Mucosa of stomach (tissue), 1 donor: ENCODE measurements at regions not wholly inside any gene's neighbourhood (a gene's known extent, or its start where the extent isn't known, plus 50 kb on each side); places are given as distances from the start of the nearest gene placed in this dataset.

Experiments used
- H3K27me3 ChIP-seq: one replicate; pipeline ENCODE4 v1.7.0; 2013; ENCODE audit warnings: mild to moderate bottlenecking, low read length; ENCODE audit not compliant: control insufficient read depth, insufficient read depth
- H3K36me3 ChIP-seq: one replicate; pipeline ENCODE4 v1.7.0; 2013; ENCODE audit warnings: low read length; ENCODE audit not compliant: control insufficient read depth, insufficient read depth
- H3K4me1 ChIP-seq: one replicate; pipeline ENCODE4 v1.7.0; 2013; ENCODE audit warnings: mild to moderate bottlenecking, low read length; ENCODE audit not compliant: control insufficient read depth, insufficient read depth
- H3K4me3 ChIP-seq: one replicate; pipeline ENCODE4 v1.7.0; 2013; ENCODE audit warnings: low read length
- H3K9ac ChIP-seq: one replicate; pipeline ENCODE4 v1.7.0; 2013; ENCODE audit warnings: mild to moderate bottlenecking, low read length, moderate library complexity
- H3K9me3 ChIP-seq: one replicate; pipeline ENCODE4 v1.7.0; 2013; ENCODE audit warnings: mild to moderate bottlenecking, low read length, moderate library complexity; ENCODE audit not compliant: control insufficient read depth
- donor health status: Pancreatic carcinoma.

DNA sequence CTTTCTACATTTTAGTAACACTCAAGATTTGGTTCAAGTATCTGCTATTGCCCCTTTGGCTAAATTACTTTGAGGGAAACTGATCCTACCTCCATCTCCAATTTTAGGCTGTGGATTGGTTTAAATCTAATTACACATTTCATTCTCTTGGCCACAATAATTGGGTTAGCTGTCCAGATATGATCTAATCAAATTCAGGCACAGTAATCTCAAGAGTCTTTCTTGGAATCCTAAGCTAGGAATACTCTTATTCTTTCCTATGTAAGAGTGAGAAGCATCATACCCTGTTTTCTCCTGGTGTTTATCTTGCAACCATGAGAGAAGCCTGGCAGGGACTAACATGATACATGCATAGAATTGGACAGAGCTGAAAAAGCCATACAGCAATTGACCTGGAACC, 300.4 kb upstream of the MARCKS start:
- Histone ChIP-seq H3K9ac (no peak overlapping the region), H3K9me3 (no peaks in the 10 kb centered on the region), H3K36me3 (no peaks in the 10 kb centered on the region), H3K27me3 (no peaks in the 10 kb centered on the region), H3K4me3 (no peak overlapping the region), H3K4me1 (no peaks in the 10 kb centered on the region)

DNA sequence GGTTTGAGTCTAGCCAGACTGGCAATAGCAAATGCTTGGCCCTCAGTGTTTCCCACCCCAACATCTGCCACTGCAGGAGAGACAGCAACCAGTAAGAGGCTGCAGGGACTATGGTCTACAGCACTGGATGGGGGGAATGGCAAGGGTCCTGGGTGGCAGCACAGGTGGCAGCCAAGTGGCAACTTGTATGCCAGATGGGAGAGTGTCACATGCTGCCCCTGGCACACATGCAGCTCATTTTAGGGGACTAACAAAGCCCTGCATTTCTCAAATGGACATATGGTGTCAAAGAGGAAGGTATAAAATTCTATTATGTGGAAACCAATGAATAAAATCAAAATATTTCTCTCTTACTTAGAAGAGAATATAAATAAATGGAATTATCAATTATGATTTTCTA, 298.7 kb upstream of the MARCKS start:
- H3K36me3 ChIP-seq = no peaks in the 10 kb centered on the region
- H3K4me1 ChIP-seq = no peaks in the 10 kb centered on the region
- H3K9ac ChIP-seq = no peak overlapping the region
- no peak overlapping the region for H3K4me3 ChIP-seq
- H3K9me3 ChIP-seq = no peaks in the 10 kb centered on the region
- no peaks in the 10 kb centered on the region for H3K27me3 ChIP-seq

DNA sequence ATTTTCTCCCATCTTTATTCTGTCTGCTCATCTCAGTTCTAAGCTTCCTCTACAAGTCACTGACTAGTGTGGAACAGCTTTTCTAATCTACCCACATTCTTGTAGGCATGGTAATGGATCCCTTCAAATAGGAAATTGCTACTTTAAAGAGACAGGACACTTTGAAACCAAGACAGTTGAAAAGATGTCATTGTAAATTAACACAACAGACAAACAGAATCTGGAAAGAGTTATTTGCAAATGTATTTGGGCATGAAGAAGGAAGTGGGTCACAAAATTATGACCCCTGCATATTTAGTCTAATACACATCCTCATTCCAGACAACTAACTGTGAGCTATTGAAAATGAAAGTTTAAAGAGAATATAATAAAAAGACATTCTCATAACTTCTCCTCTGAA, 298.2 kb upstream of the MARCKS start:
- Histone ChIP-seq H3K4me1 (no peaks in the 10 kb centered on the region), H3K27me3 (no peaks in the 10 kb centered on the region), H3K9me3 (no peaks in the 10 kb centered on the region), H3K4me3 (no peak overlapping the region), H3K9ac (no peak overlapping the region), H3K36me3 (no peaks in the 10 kb centered on the region)

DNA sequence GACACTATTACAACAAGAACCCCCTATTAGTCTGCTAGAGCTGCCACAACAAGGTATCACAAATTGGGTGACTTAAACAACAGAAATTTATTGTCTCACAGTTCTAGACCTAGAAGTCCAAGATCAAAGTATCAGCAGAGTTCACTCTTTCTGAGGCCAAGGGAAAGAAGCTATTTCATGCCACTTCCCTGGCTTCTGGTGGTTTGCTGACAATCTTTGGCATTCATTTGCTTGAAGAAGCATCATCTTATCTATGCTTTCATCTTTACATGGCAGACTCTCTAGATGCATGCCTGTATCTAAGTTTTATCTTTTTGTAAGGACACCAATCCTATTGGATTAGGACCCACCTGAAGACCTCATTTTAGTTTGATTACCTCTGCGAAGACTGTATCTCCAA, 296.8 kb upstream of the MARCKS start:
- Histone ChIP-seq H3K9ac (no peak overlapping the region), H3K27me3 (no peaks in the 10 kb centered on the region), H3K4me3 (no peak overlapping the region), H3K36me3 (no peaks in the 10 kb centered on the region), H3K4me1 (peaks cover 4% of the 10 kb centered on the region), H3K9me3 (no peaks in the 10 kb centered on the region)

DNA sequence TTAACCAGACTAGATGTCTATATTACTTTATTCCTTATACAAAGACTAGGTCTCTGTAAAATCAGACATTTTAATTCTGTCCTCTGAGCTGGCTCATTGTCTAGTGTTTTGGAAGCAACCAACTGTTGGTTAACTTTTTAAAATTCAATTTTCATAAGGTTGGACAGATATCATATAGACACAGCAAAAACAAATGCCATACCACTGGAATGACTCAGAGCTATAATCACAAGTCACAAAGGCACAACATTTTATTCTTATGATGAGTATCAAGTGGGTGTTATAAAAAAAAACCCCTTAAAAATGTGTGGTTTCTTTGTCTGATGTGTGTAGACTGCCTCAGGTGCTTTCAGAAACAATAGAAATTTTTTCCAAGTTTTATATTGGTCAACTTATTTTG, 296.2 kb upstream of the MARCKS start:
- Histone ChIP-seq H3K9ac (no peak overlapping the region), H3K27me3 (no peaks in the 10 kb centered on the region), H3K36me3 (no peaks in the 10 kb centered on the region), H3K4me1 (peaks cover 4% of the 10 kb centered on the region), H3K4me3 (no peak overlapping the region), H3K9me3 (no peaks in the 10 kb centered on the region)

DNA sequence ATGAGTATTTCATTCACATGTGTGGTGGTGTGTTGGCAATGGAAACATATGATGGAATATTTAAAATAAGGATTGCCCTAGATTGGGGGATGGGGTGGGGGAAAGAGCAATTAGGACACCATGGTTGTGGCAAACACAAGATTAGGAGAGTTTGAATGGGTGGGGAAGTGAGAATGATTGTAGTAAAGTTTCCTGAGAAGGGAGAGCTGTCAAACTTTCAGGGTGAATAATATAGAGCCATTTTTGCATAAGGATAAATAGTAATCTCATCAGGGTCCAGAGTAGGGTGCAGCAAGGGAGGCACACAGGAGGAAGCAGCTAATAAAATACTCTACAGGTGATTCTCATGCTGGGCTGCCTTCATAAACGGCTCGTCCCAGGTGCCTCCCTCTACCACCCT, 294.9 kb upstream of the MARCKS start:
- H3K9me3 ChIP-seq = no peaks in the 10 kb centered on the region
- H3K4me1 ChIP-seq = peaks cover 4% of the 10 kb centered on the region
- H3K9ac ChIP-seq = no peak overlapping the region
- no peak overlapping the region for H3K4me3 ChIP-seq
- no peaks in the 10 kb centered on the region for H3K36me3 ChIP-seq
- H3K27me3 ChIP-seq = no peaks in the 10 kb centered on the region

DNA sequence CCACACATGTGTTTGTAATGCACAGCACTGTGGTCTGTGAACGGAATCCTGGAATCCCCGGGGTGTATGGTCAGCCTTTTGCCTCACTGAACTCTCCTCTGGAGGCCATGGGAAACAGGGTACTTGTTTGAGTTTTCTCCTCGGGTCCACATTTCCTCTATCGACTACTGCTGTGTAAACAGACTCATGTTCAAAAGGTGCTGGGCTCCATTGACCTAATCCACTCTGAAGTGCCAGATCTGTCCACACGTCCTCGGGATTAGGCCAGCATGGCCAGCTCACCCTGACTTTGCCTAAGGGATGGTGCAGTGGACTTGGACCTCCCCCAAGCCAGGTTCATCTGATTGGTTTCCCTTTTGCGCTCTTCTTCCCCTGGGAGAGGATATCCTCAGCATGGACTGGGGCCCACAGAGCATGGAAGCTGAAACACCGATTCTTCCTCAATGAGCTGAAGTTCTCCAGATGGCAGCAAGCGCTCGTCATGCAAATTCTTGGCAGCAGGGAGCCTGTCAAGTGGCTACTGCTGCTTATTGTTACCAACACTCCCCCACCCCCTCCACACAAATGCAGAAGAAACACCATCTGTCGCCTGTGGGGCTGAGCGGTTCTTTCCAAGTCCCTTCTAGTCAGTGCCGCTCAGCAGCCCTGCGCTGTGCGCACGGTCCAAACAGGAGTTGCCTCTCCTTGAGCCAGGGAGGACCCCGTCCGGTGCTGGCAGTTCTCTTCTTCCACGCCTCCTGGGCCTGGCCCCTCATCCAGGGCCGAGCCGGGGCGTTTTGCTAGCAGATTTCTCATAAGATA, 292.6 kb upstream of the MARCKS start:
- no peak overlapping the region for H3K9ac ChIP-seq
- H3K27me3 ChIP-seq = no peaks in the 10 kb centered on the region
- H3K36me3 ChIP-seq = no peaks in the 10 kb centered on the region
- H3K4me3 ChIP-seq = no peak overlapping the region
- peaks cover 4% of the 10 kb centered on the region for H3K4me1 ChIP-seq
- no peaks in the 10 kb centered on the region for H3K9me3 ChIP-seq

DNA sequence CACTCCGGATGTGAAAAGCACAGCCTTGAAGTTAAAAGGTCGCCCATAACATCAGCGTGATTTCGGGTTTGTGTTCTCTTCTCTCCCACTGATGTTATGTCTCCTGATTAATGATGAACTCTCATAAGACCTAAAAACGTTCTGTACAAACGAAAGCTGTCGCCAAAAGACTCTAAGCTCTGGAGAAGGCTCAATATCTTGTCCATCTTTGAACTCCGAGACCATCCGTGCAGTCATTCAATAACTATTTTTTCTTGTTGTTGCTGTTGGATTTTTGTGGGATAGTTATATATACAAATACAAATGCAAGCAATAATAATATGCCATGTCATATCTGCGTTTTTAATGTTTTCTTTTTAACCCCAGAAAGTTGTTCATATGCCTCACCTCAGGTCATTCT, 291.8 kb upstream of the MARCKS start:
- no peak overlapping the region for H3K9ac ChIP-seq
- no peaks in the 10 kb centered on the region for H3K27me3 ChIP-seq
- H3K9me3 ChIP-seq = no peaks in the 10 kb centered on the region
- H3K4me1 ChIP-seq = peaks cover 4% of the 10 kb centered on the region
- no peak overlapping the region for H3K4me3 ChIP-seq
- H3K36me3 ChIP-seq = no peaks in the 10 kb centered on the region

DNA sequence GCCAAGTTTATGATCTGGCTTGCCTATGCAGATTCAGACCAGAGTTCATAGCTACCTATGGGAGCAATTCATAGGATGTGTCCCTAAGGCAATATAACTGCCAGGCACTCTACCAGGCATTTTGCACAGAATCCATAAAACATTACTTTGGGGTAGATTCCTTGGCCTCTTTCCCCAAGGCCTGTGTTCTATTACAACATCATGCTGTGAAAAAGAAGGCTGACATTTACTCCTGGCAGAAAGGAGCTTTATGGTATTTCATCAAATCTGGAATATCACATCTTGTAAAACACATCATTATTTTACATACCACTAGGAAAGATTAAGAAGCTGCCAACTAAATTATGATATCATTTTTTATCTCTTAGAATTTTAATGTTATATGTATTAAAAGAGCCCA, 287.0 kb upstream of the MARCKS start:
- Histone ChIP-seq H3K9ac (no peak overlapping the region), H3K9me3 (no peaks in the 10 kb centered on the region), H3K4me3 (no peak overlapping the region), H3K27me3 (no peaks in the 10 kb centered on the region), H3K4me1 (peaks cover 7% of the 10 kb centered on the region), H3K36me3 (no peaks in the 10 kb centered on the region)

DNA sequence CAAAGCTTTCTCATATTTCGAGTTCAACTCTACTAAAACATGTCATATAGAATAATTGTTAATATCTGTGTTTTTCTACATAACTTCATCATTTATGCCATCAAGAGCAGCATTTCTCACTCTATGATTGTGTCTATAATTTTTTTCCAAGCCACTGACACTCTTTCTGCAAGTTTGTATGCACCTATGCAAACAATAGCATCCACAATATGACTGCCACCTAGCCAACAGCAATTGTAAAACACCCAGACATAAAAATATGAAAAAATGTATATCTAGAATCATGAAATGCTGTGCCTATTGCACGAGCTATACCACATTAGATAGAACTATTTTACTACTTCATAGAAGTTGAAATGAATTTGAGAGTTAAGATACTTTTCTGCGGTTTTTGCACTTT, 286.5 kb upstream of the MARCKS start:
- Histone ChIP-seq H3K9ac (no peak overlapping the region), H3K27me3 (no peaks in the 10 kb centered on the region), H3K4me1 (peaks cover 7% of the 10 kb centered on the region), H3K9me3 (no peaks in the 10 kb centered on the region), H3K36me3 (no peaks in the 10 kb centered on the region), H3K4me3 (no peak overlapping the region)

DNA sequence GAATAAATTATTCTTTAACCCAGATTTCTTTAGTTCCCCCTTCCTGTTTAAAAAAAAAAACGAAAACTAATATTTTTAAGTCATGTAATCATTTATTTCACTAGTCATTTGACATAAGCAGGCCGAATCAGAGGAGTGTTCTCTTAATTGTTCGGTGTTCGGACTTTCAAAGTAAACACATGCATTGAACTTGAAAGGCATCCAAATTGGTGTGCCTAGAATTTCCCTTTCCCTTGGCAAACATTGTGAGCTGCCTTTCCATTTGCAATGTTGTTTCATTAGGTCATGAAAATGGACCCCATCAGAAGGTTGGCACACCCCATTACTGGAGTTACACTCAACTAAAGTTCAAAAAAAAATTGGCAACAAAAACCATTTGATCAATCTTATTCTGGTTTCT, 283.0 kb upstream of the MARCKS start:
- Histone ChIP-seq H3K27me3 (no peaks in the 10 kb centered on the region), H3K4me3 (no peak overlapping the region), H3K36me3 (no peaks in the 10 kb centered on the region), H3K9ac (no peak overlapping the region), H3K9me3 (no peaks in the 10 kb centered on the region), H3K4me1 (peaks cover 7% of the 10 kb centered on the region)

DNA sequence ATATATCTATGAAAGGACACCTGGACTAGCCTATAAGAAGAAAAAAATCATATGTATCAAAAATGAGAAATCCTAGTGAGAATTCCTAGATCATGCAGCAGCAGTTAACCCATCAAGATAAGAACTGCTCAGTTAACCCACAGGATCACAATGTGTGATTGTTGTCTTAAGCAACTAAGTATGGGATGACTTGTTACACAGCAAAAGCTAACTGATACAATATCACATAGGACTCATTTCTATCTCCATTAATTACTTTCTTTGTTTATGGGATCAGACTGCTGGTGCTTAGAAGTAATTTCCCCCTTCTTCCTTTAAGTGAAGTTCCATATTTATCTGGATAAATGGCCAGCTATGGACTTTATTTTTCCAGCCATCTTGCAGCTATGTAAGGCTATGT, 280.8 kb upstream of the MARCKS start:
- Histone ChIP-seq H3K27me3 (no peaks in the 10 kb centered on the region), H3K4me3 (no peak overlapping the region), H3K4me1 (peaks cover 7% of the 10 kb centered on the region), H3K9ac (no peak overlapping the region), H3K36me3 (no peaks in the 10 kb centered on the region), H3K9me3 (no peaks in the 10 kb centered on the region)

DNA sequence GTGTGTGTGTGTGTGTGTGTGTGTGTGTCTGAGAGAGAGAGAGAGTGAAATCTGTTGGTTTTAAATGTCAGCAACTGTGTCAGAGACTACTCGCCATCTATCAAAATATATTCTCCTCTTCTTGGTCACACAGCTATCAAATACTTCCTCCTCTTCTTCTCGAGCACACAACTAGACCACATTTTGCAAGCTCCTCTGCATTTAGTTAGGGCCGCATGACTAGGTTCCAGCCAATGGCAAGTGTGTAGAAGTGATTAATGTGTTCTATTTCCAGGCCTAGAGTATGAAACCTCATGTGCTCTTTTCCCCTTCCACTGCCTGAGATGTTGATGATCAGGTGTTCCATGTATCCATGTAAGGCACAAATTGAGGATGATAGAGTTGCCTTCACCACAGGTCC, 278.5 kb upstream of the MARCKS start:
- no peak overlapping the region for H3K4me3 ChIP-seq
- H3K27me3 ChIP-seq = no peaks in the 10 kb centered on the region
- H3K4me1 ChIP-seq = peaks cover 3% of the 10 kb centered on the region
- no peak overlapping the region for H3K9ac ChIP-seq
- H3K9me3 ChIP-seq = no peaks in the 10 kb centered on the region
- no peaks in the 10 kb centered on the region for H3K36me3 ChIP-seq
